Stomach (tissue), 8 donors: ENCODE measurements at regions not wholly inside any gene's neighbourhood (a gene's known extent, or its start where the extent isn't known, plus 50 kb on each side); places are given as distances from the start of the nearest gene placed in this dataset.

Experiments
- DNase-seq, 2 donors: peaks; one replicate each; pipeline versions ENCODE4 v3.0.0 to v3.0.0-alpha.2; 2013 to 2019
- H3K27ac ChIP-seq, 5 donors: fragments of 200-600 bp in 4 of 5; sonication (generic) in 4 of 5; one replicate each; pipeline ENCODE4 v1.5.1; 2013 to 2019; ENCODE audit warnings: mild to moderate bottlenecking in 1 of 5, moderate library complexity in 1 of 5
- H3K27me3 ChIP-seq, 3 donors: fragments of 200-600 bp; sonication (generic); one replicate each; pipeline ENCODE4 v1.5.1; 2017 to 2019; ENCODE audit warnings: mixed run types in 1 of 3
- H3K36me3 ChIP-seq, 4 donors: fragments of 200-600 bp; sonication (generic); 1 replicate in 3 of 4; 2 replicates in 1 of 4; pipeline ENCODE4 v1.5.1; 2016 to 2019
- H3K4me1 ChIP-seq, 4 donors: fragments of 200-600 bp; sonication (generic); one replicate each; pipeline ENCODE4 v1.5.1; 2016 to 2019
- H3K4me3 ChIP-seq, 4 donors: fragments of 200-600 bp; sonication (generic) in 3 of 4; one replicate each; pipeline ENCODE4 v1.5.1; 2016 to 2019; ENCODE audit warnings: mild to moderate bottlenecking in 1 of 4
- H3K9me3 ChIP-seq, 4 donors: fragments of 200-600 bp; sonication (generic); one replicate each; pipeline ENCODE4 v1.5.1; 2016 to 2019
- EP300 ChIP-seq: sonication (generic); formaldehyde crosslinking; IDR thresholded peaks from one replicate; pipeline ENCODE4 v1.6.1; 2017; ENCODE audit warnings: antibody characterized with exemption
- POLR2A ChIP-seq, 4 donors: fragments of 450-650 bp; IDR thresholded peaks; one replicate each; pipeline ENCODE4 v1.6.1; 2016; ENCODE audit warnings: antibody characterized with exemption in 4 of 4, control low read depth in 2 of 4, mild to moderate bottlenecking in 1 of 4, moderate library complexity in 1 of 4
- POLR2AphosphoS5 ChIP-seq, 3 donors: sonication (generic); formaldehyde crosslinking; IDR thresholded peaks; one replicate each; pipeline ENCODE4 v1.6.1; 2016; ENCODE audit warnings: antibody characterized with exemption in 3 of 3
- WGBS, 5 donors: extraction: QIAGEN DNeasy Blood & Tissue Kit in 3 of 5; methylation state at CpG; one replicate each; pipeline versions ENCODE4 v1.1.5 to v1.1.7; 2013 to 2018; 5-methylcytosine and 5-hydroxymethylcytosine counted together
- intact Hi-C: fragments of 100-400 bp; cut with DNase I; formaldehyde crosslinking; loops from one replicate; pipeline ENCODE4 v1.15.1; 2023; ENCODE audit warnings: low total_unique reads
- TF ChIP-seq, protein P1 (sequence below), 7 experiments: fragments of 450-650 bp in 4 of 7; fragments of 200-600 bp in 3 of 7; sonication (generic) in 3 of 7; IDR thresholded peaks; one replicate each; pipeline ENCODE4 v1.5.1; 2016 to 2019; ENCODE audit warnings: antibody characterized with exemption in 7 of 7, control low read depth in 2 of 7, mild to moderate bottlenecking in 1 of 7
- donor health status: healthy with polysubstance abuse.
- donor health status: Bipolar disorder and iron deficiency.
- donor health status: healthy.

GRCh38 chr18:46250812-46251173, 146.6 kb downstream of the HAUS1 start:
- Histone ChIP-seq H3K9me3 (no peaks in the 10 kb centered on the region), H3K36me3 (peaks cover 0 to 13% (median 11%) of the 10 kb centered on the region in 4 donors), H3K27me3 (no peaks in the 10 kb centered on the region), H3K27ac (peak overlapping the region; percentile 43 to 86 (median 68)), H3K4me3 (no peak overlapping the region), H3K4me1 (peaks cover 7 to 49% (median 21%) of the 10 kb centered on the region in 4 donors)
- TF ChIP-seq POLR2A (IDR thresholded peaks at IDR 0.05), result no peak
- no peak for TF ChIP-seq POLR2AphosphoS5 (IDR thresholded peaks at IDR 0.05)
- TF ChIP-seq, protein P1, sequence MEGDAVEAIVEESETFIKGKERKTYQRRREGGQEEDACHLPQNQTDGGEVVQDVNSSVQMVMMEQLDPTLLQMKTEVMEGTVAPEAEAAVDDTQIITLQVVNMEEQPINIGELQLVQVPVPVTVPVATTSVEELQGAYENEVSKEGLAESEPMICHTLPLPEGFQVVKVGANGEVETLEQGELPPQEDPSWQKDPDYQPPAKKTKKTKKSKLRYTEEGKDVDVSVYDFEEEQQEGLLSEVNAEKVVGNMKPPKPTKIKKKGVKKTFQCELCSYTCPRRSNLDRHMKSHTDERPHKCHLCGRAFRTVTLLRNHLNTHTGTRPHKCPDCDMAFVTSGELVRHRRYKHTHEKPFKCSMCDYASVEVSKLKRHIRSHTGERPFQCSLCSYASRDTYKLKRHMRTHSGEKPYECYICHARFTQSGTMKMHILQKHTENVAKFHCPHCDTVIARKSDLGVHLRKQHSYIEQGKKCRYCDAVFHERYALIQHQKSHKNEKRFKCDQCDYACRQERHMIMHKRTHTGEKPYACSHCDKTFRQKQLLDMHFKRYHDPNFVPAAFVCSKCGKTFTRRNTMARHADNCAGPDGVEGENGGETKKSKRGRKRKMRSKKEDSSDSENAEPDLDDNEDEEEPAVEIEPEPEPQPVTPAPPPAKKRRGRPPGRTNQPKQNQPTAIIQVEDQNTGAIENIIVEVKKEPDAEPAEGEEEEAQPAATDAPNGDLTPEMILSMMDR (IDR thresholded peaks at IDR 0.05), result no peak
- TF ChIP-seq EP300, result no peak
- intact Hi-C loops, result no loop called here
- 23 to 42% (median 41%) methylated on average over 2 of the region's 2 CpGs for WGBS, 5 donors
- DNase-seq, result no peak

GRCh38 chr18:46252759-46253158, 148.6 kb downstream of the HAUS1 start:
- H3K27ac ChIP-seq, result peak overlapping the region in 1 of 5 donors; percentile 9
- no peak for DNase-seq
- WGBS, 5 donors, result 79 to 99% (median 92%) methylated on average over 2 of the region's 2 CpGs
- intact Hi-C loops, result no loop called here
- peaks cover 0 to 13% (median 11%) of the 10 kb centered on the region in 4 donors for H3K36me3 ChIP-seq
- H3K4me1 ChIP-seq, result peaks cover 7 to 41% (median 21%) of the 10 kb centered on the region in 4 donors
- no peaks in the 10 kb centered on the region for H3K9me3 ChIP-seq
- TF ChIP-seq, protein P1 (IDR thresholded peaks at IDR 0.05), result no peak
- no peak for TF ChIP-seq EP300
- no peak for TF ChIP-seq POLR2AphosphoS5 (IDR thresholded peaks at IDR 0.05)
- no peak for TF ChIP-seq POLR2A (IDR thresholded peaks at IDR 0.05)
- no peaks in the 10 kb centered on the region for H3K27me3 ChIP-seq
- H3K4me3 ChIP-seq, result no peak overlapping the region

DNA sequence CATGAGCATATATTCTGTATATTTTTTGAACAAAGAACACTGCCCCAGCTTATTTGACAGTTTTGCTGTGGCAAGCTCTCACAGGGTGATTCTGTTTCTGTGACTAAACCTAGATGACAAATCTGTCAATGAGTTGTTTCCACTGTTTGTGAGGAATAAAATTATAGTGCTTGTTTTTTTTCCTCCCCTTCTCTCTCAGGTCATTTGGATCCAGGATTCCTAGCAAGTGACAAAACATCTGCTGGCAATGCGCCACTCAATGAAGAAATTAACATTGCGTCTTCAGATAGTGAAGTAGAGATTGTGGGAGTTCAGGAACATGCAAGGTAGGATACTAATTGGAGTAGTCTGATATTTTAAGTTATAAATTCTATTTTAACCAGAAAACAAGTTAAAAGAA, 149.3 kb downstream of the HAUS1 start:
- DNase-seq, result no peak
- H3K4me1 ChIP-seq, result peaks cover 7 to 41% (median 21%) of the 10 kb centered on the region in 4 donors
- no peaks in the 10 kb centered on the region for H3K9me3 ChIP-seq
- TF ChIP-seq, protein P1 (IDR thresholded peaks at IDR 0.05), result no peak
- no peak for TF ChIP-seq POLR2A (IDR thresholded peaks at IDR 0.05)
- no peak for TF ChIP-seq POLR2AphosphoS5 (IDR thresholded peaks at IDR 0.05)
- TF ChIP-seq EP300, result no peak
- intact Hi-C loops, result no loop called here
- H3K27ac ChIP-seq, result peak overlapping the region in 2 of 5 donors; percentile 9 to 30
- WGBS, 5 donors, result 66 to 80% (median 71%) methylated on average over 2 of the region's 2 CpGs
- no peaks in the 10 kb centered on the region for H3K27me3 ChIP-seq
- peaks cover 0 to 13% (median 11%) of the 10 kb centered on the region in 4 donors for H3K36me3 ChIP-seq
- no peak overlapping the region for H3K4me3 ChIP-seq

GRCh38 chr18:46256078-46256477, 151.9 kb downstream of the HAUS1 start:
- Histone ChIP-seq H3K36me3 (peaks cover 0 to 13% (median 11%) of the 10 kb centered on the region in 4 donors), H3K27me3 (no peaks in the 10 kb centered on the region), H3K9me3 (no peaks in the 10 kb centered on the region), H3K4me1 (peaks cover 0 to 28% (median 14%) of the 10 kb centered on the region in 4 donors), H3K27ac (no peak overlapping the region), H3K4me3 (no peak overlapping the region)
- TF ChIP-seq, protein P1 (IDR thresholded peaks at IDR 0.05), result no peak
- no peak for TF ChIP-seq POLR2A (IDR thresholded peaks at IDR 0.05)
- TF ChIP-seq EP300, result no peak
- TF ChIP-seq POLR2AphosphoS5 (IDR thresholded peaks at IDR 0.05), result no peak
- WGBS, 5 donors, result 80 to 92% (median 84%) methylated on average over 1 of the region's 1 CpG
- intact Hi-C loops, result no loop called here
- DNase-seq, result no peak
